GM10266 (cell line): ENCODE measurements at regions not wholly inside any gene's neighbourhood (a gene's known extent, or its start where the extent isn't known, plus 50 kb on each side); places are given as distances from the start of the nearest gene placed in this dataset.

Experiments used
- DNase-seq: peaks from one replicate; pipeline ENCODE4 v3.0.0; 2012; ENCODE audit errors: extremely low spot score
- CTCF ChIP-seq: IDR thresholded peaks from 2 replicates; pipeline ENCODE4 v1.5.1; 2012; ENCODE audit warnings: mild to moderate bottlenecking, low read depth; ENCODE audit not compliant: control insufficient read depth, insufficient read depth; ENCODE audit errors: missing control alignments

- no peak for DNase-seq
- no peak for TF ChIP-seq CTCF
Measured at GRCh38 chr2:147356157-147356556, 488.7 kb upstream of the ACVR2A start.

- no peak for TF ChIP-seq CTCF
- no peak for DNase-seq
Measured at GRCh38 chr2:147355706-147356105, 489.1 kb upstream of the ACVR2A start.

- TF ChIP-seq CTCF: no peak
- no peak for DNase-seq
Measured at GRCh38 chr2:147353072-147353381, 491.8 kb upstream of the ACVR2A start.

- no peak for DNase-seq
- no peak for TF ChIP-seq CTCF
Measured at GRCh38 chr2:147352264-147353071, 492.4 kb upstream of the ACVR2A start.

GRCh38 chr2:147351784-147352183 is 493.0 kb upstream of the ACVR2A start:
- no peak for DNase-seq
- TF ChIP-seq CTCF: no peak

GRCh38 chr2:147348931-147349555 is 495.8 kb upstream of the ACVR2A start:
- no peak for TF ChIP-seq CTCF
- no peak for DNase-seq

GRCh38 chr2:147346142-147346541 is 498.7 kb upstream of the ACVR2A start:
- TF ChIP-seq CTCF: no peak
- DNase-seq: no peak
